Esophagus muscularis mucosa (tissue), 4 donors: ENCODE measurements at regions not wholly inside any gene's neighbourhood (a gene's known extent, or its start where the extent isn't known, plus 50 kb on each side); places are given as distances from the start of the nearest gene placed in this dataset.

ENCODE experiments used
- DNase-seq: peaks from one replicate; pipeline ENCODE4 v3.0.0-alpha.2; 2017; ENCODE audit errors: extremely low spot score
- H3K27ac ChIP-seq, 4 donors: fragments of 200-600 bp; sonication (generic); replicated peaks in 1 of 4; 1 replicate in 3 of 4; 2 replicates in 1 of 4; pipeline ENCODE4 v1.5.1; 2016 to 2019; ENCODE audit warnings: mild to moderate bottlenecking in 1 of 4
- H3K27me3 ChIP-seq, 4 donors: fragments of 200-600 bp; sonication (generic); one replicate each; pipeline versions ENCODE4 v1.5.1 to v1.6.0; 2016 to 2019
- H3K36me3 ChIP-seq, 4 donors: fragments of 200-600 bp; sonication (generic); one replicate each; pipeline ENCODE4 v1.5.1; 2016 to 2019
- H3K4me1 ChIP-seq, 4 donors: fragments of 200-600 bp; sonication (generic); one replicate each; pipeline ENCODE4 v1.5.1; 2016 to 2019
- H3K4me3 ChIP-seq, 4 donors: fragments of 200-600 bp; sonication (generic); 1 replicate in 2 of 4; 2 replicates in 2 of 4; pipeline ENCODE4 v1.5.1; 2016 to 2019; ENCODE audit warnings: mild to moderate bottlenecking in 4 of 4, moderate library complexity in 1 of 4
- H3K9me3 ChIP-seq, 4 donors: fragments of 200-600 bp; sonication (generic); 1 replicate in 3 of 4; 2 replicates in 1 of 4; pipeline ENCODE4 v1.5.1; 2016 to 2019
- EP300 ChIP-seq: sonication (generic); formaldehyde crosslinking; IDR thresholded peaks from one replicate; pipeline ENCODE4 v1.6.1; 2017; ENCODE audit warnings: antibody characterized with exemption
- POLR2A ChIP-seq: fragments of 450-650 bp; IDR thresholded peaks from one replicate; pipeline ENCODE4 v1.6.1; 2017; ENCODE audit warnings: antibody characterized with exemption, moderate library complexity, mild to moderate bottlenecking, low read depth
- POLR2AphosphoS5 ChIP-seq, 2 donors: sonication (generic); formaldehyde crosslinking; IDR thresholded peaks; one replicate each; pipeline ENCODE4 v1.6.1; 2017; ENCODE audit warnings: antibody characterized with exemption in 2 of 2
- WGBS: methylation state at CpG from one replicate; pipeline ENCODE4 v1.1.5; 2018; 5-methylcytosine and 5-hydroxymethylcytosine counted together
- intact Hi-C: fragments of 100-400 bp; cut with DNase I; formaldehyde crosslinking; loops from one replicate; pipeline ENCODE4 v1.15.1; 2023
- TF ChIP-seq, protein P1 (sequence below), 3 experiments: fragments of 200-600 bp in 2 of 3; fragments of 450-650 bp in 1 of 3; sonication (generic) in 2 of 3; IDR thresholded peaks; one replicate each; pipeline ENCODE4 v1.5.1; 2017 to 2019; ENCODE audit warnings: antibody characterized with exemption in 3 of 3, mild to moderate bottlenecking in 2 of 3, moderate library complexity in 1 of 3

DNA sequence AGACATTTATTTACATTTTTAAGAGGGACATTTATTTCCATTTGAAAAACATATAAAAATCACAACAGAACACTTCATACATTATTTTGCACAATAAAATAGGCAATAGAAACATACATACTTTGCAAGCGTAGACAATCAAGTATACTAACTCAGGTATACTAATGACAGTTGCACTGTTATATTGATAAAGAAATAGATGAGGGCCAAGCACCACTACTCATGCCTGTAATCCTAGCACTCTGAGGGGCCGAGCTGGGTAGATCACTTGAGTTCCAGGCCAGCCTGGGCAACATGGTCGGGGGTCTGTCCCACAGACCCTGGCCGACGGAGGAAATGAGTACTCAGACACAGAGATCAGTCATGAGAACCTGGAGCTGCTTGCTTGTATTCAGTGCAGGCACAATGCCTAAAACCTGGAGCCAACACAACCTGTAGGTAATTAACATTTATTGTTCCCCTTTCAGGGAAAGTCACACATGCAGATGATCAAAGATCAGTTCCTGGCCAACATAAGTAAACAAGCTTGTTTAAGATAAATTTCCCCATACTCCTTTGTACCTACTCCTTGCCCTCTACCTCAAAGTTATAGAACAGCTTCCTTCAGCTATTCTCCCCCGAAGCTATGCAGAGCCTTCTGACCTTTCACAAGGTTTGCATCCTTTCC lies 1960.2 kb downstream of the SUCLG1 start:
- Histone ChIP-seq H3K4me1 (peaks cover 0 to 14% (median 4%) of the 10 kb centered on the region in 4 donors), H3K9me3 (peaks cover 0 to 30% (median 22%) of the 10 kb centered on the region in 4 donors), H3K36me3 (no peaks in the 10 kb centered on the region), H3K4me3 (no peak overlapping the region), H3K27ac (no peak overlapping the region), H3K27me3 (no peaks in the 10 kb centered on the region)
- TF ChIP-seq POLR2A (no peak), POLR2AphosphoS5 (IDR thresholded peaks at IDR 0.05) (no peak), EP300 (no peak)
- TF ChIP-seq, protein P1, sequence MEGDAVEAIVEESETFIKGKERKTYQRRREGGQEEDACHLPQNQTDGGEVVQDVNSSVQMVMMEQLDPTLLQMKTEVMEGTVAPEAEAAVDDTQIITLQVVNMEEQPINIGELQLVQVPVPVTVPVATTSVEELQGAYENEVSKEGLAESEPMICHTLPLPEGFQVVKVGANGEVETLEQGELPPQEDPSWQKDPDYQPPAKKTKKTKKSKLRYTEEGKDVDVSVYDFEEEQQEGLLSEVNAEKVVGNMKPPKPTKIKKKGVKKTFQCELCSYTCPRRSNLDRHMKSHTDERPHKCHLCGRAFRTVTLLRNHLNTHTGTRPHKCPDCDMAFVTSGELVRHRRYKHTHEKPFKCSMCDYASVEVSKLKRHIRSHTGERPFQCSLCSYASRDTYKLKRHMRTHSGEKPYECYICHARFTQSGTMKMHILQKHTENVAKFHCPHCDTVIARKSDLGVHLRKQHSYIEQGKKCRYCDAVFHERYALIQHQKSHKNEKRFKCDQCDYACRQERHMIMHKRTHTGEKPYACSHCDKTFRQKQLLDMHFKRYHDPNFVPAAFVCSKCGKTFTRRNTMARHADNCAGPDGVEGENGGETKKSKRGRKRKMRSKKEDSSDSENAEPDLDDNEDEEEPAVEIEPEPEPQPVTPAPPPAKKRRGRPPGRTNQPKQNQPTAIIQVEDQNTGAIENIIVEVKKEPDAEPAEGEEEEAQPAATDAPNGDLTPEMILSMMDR (IDR thresholded peaks at IDR 0.05): no peak
- intact Hi-C loops: no loop called here
- no peak for DNase-seq
- 88% methylated on average over 3 of the region's 6 CpGs for WGBS

DNA sequence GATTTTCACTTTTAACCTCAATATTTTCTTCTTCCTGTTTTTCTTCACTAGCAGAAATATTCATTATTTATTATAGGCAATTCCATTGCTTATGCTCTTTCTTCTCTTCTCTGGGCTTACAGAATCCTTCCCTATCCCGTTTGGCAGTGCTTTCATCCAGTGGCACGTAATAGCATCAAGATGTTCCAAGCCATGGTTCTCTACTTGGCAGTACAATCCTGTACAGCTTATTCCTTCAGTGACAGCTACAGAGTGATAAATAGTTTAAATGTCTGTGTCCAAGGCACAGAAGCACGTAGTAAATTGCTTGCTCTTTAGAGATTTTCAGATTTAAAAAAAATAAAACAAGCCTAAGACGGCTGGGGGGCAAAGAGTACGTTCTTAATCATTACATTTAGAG lies 1964.3 kb downstream of the SUCLG1 start:
- no peaks in the 10 kb centered on the region for H3K27me3 ChIP-seq

GRCh38 chr2:82491591-82491990 lies 1967.5 kb downstream of the SUCLG1 start:
- H3K27ac ChIP-seq: no peak overlapping the region
- H3K4me3 ChIP-seq: no peak overlapping the region
- TF ChIP-seq EP300 (no peak), POLR2AphosphoS5 (IDR thresholded peaks at IDR 0.05) (no peak), POLR2A (no peak)
- TF ChIP-seq, protein P1 (IDR thresholded peaks at IDR 0.05): no peak
- intact Hi-C loops: no loop called here
- H3K4me1 ChIP-seq: peaks cover 0 to 14% (median 4%) of the 10 kb centered on the region in 4 donors
- WGBS: 96% methylated on average over 1 of the region's 1 CpG
- DNase-seq: no peak
- no peaks in the 10 kb centered on the region for H3K27me3 ChIP-seq
- peaks cover 0 to 4% (median 0%) of the 10 kb centered on the region in 4 donors for H3K9me3 ChIP-seq
- H3K36me3 ChIP-seq: no peaks in the 10 kb centered on the region

More for the DNA sequence above, 1964.3 kb downstream of the SUCLG1 start:
- no peak for TF ChIP-seq POLR2A
- peak in 1 of 2 donors; percentile 70 for TF ChIP-seq POLR2AphosphoS5 (IDR thresholded peaks at IDR 0.05)
- intact Hi-C loops: no loop called here
- Histone ChIP-seq H3K4me3 (no peak overlapping the region), H3K4me1 (peaks cover 0 to 14% (median 4%) of the 10 kb centered on the region in 4 donors), H3K9me3 (peaks cover 0 to 4% (median 0%) of the 10 kb centered on the region in 4 donors), H3K27ac (peak overlapping the region; percentile 50 to 69 (median 53)), H3K36me3 (no peaks in the 10 kb centered on the region)
- DNase-seq: no peak
- 34% methylated on average over 5 of the region's 5 CpGs for WGBS

DNA sequence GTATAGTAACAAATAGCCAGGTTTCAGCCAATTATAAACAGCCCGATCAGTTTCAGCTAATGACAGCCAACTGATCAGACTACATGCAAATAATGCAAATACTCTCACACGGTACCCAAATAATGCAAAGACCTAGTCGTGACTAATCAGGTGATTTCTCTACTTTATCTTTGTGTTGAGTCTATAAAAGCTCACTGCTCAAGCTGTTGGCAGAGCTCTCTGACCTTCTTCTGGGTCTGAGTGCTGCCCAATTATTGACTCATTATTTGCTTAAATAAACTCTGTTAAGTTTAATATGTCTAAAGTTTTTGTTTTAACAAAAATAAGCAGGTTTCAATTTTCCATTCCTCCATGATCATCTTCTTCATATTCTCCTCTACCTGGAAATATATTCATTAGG lies 1971.7 kb downstream of the SUCLG1 start:
- Histone ChIP-seq H3K4me3 (no peak overlapping the region), H3K27me3 (no peaks in the 10 kb centered on the region), H3K36me3 (no peaks in the 10 kb centered on the region), H3K27ac (no peak overlapping the region), H3K9me3 (peaks cover 0 to 4% (median 0%) of the 10 kb centered on the region in 4 donors), H3K4me1 (no peaks in the 10 kb centered on the region)
- 65% methylated on average over 3 of the region's 3 CpGs for WGBS
- no peak for DNase-seq
- TF ChIP-seq EP300: no peak
- TF ChIP-seq POLR2A: no peak
- TF ChIP-seq, protein P1 (IDR thresholded peaks at IDR 0.05): no peak
- no peak for TF ChIP-seq POLR2AphosphoS5 (IDR thresholded peaks at IDR 0.05)
- intact Hi-C loops: no loop called here

DNA sequence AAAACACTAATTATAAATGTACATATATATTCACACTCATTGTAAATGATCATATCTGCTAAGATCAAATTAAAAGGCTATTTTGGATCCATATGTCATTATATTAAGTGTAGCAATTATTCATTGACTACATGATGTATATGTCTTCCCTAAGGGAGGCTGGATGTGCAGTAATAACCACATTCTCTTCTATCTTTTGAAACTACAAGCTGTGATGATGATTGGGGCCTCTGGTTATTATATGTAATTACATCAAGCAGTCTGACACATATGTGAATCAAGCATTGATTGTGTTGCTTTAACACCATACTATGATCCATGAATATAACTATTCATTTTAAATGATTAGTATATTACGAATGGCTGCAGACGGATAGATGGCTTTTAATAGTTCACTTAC lies 1973.4 kb downstream of the SUCLG1 start:
- Histone ChIP-seq H3K9me3 (peaks cover 0 to 4% (median 0%) of the 10 kb centered on the region in 4 donors), H3K36me3 (no peaks in the 10 kb centered on the region), H3K27ac (no peak overlapping the region), H3K27me3 (no peaks in the 10 kb centered on the region), H3K4me1 (no peaks in the 10 kb centered on the region), H3K4me3 (no peak overlapping the region)
- WGBS: 79% methylated on average over 2 of the region's 2 CpGs
- intact Hi-C loops: no loop called here
- no peak for DNase-seq
- no peak for TF ChIP-seq POLR2AphosphoS5 (IDR thresholded peaks at IDR 0.05)
- TF ChIP-seq POLR2A: no peak
- no peak for TF ChIP-seq EP300
- TF ChIP-seq, protein P1 (IDR thresholded peaks at IDR 0.05): no peak
